H1 (cell line): ENCODE measurements at regions not wholly inside any gene's neighbourhood (a gene's known extent, or its start where the extent isn't known, plus 50 kb on each side); places are given as distances from the start of the nearest gene placed in this dataset.

ENCODE experiments used
- CTCF ChIA-PET: fragments of 300-600 bp; sonication (Branson Sonifier 250); formaldehyde crosslinking; loops from one replicate; lab custom pipeline; 2021; ENCODE audit not compliant: partially characterized antibody; lab: Charles Lee
- POLR2A ChIA-PET: fragments of 300-600 bp; sonication (Branson Sonifier 250); formaldehyde crosslinking; loops from one replicate; lab custom pipeline; 2021; ENCODE audit warnings: inconsistent platforms; ENCODE audit not compliant: partially characterized antibody; lab: Charles Lee
- DNase-seq, 2 experiments: peaks; one replicate each; pipeline versions ENCODE4 v3.0.0 to v3.0.0-alpha.2; 2010 to 2022; ENCODE audit warnings: low spot score in 2 of 2, low read depth in 1 of 2, mixed read lengths in 1 of 2
- FAIRE-seq: peaks from 2 replicates; lab custom pipeline; 2011; peaks lifted over from hg19 to GRCh38; lab: Jason Lieb, UNC
- H2AFZ ChIP-seq: 2 replicates; pipeline ENCODE4 v1.8.1; 2012; ENCODE audit warnings: low read length, inconsistent platforms
- H2AK5ac ChIP-seq: 2 replicates; pipeline ENCODE4 v1.6.1; 2013; ENCODE audit warnings: low read depth, low read length
- H2BK120ac ChIP-seq: replicated peaks from 2 replicates; pipeline ENCODE3; 2013; ENCODE audit warnings: low read depth, low read length, inconsistent platforms
- H2BK12ac ChIP-seq: 2 replicates; pipeline ENCODE4 v1.6.1; 2013; ENCODE audit warnings: low read depth, low read length
- H2BK15ac ChIP-seq: 2 replicates; pipeline ENCODE4 v1.6.1; 2013; ENCODE audit warnings: low read length
- H2BK20ac ChIP-seq: 2 replicates; pipeline ENCODE4 v1.6.1; 2013; ENCODE audit warnings: low read length
- H2BK5ac ChIP-seq: 2 replicates; pipeline ENCODE4 v1.6.1; 2013; ENCODE audit warnings: low read depth, low read length
- H3K14ac ChIP-seq: 2 replicates; pipeline ENCODE4 v1.6.1; 2013; ENCODE audit warnings: inconsistent platforms; ENCODE audit not compliant: insufficient read length
- H3K18ac ChIP-seq: 2 replicates; pipeline ENCODE4 v1.6.1; 2013; ENCODE audit warnings: low read length; ENCODE audit errors: extremely low read depth
- H3K23ac ChIP-seq: 2 replicates; pipeline ENCODE4 v1.6.1; 2013; ENCODE audit warnings: inconsistent platforms; ENCODE audit not compliant: insufficient read length
- H3K23me2 ChIP-seq: 2 replicates; pipeline ENCODE4 v1.6.1; 2013; ENCODE audit warnings: low read depth, low read length
- H3K27ac ChIP-seq: 2 replicates; pipeline ENCODE4 v1.6.1; 2011; ENCODE audit warnings: low read depth, low read length, inconsistent platforms
- H3K27me3 ChIP-seq, 4 experiments: replicated peaks in 1 of 4; 1 replicate in 1 of 4; 2 replicates in 3 of 4; pipeline versions ENCODE4 v1.6.1 to v1.8.1; 2011 to 2013; ENCODE audit warnings: low read length in 3 of 4, mild to moderate bottlenecking in 3 of 4, inconsistent platforms in 2 of 4, mixed read lengths in 2 of 4, moderate library complexity in 1 of 4; ENCODE audit not compliant: control insufficient read depth in 3 of 4, insufficient read depth in 3 of 4; ENCODE audit errors: extremely low read depth in 1 of 4
- H3K36me3 ChIP-seq, 4 experiments: 2 replicates each; pipeline versions ENCODE4 v1.6.1 to v1.8.1; 2011 to 2013; ENCODE audit warnings: mild to moderate bottlenecking in 4 of 4, low read length in 3 of 4, moderate library complexity in 2 of 4, control low read depth in 1 of 4, inconsistent platforms in 1 of 4; ENCODE audit not compliant: insufficient read depth in 4 of 4, control insufficient read depth in 2 of 4
- H3K4ac ChIP-seq: replicated peaks from 2 replicates; pipeline ENCODE3; 2013; ENCODE audit warnings: low read length, low read depth, mixed read lengths, inconsistent platforms; ENCODE audit not compliant: insufficient read length
- H3K4me1 ChIP-seq, 4 experiments: replicated peaks in 1 of 4; 1 replicate in 1 of 4; 2 replicates in 3 of 4; pipeline versions ENCODE4 v1.6.1 to v1.8.1; 2011 to 2013; ENCODE audit warnings: low read length in 3 of 4, inconsistent platforms in 2 of 4, mixed read lengths in 1 of 4; ENCODE audit not compliant: insufficient read depth in 4 of 4, control insufficient read depth in 3 of 4
- H3K4me2 ChIP-seq, 2 experiments: 2 replicates each; pipeline versions ENCODE4 v1.6.1 to v1.8.1; 2011 to 2013; ENCODE audit warnings: low read depth in 2 of 2, low read length in 2 of 2, control low read depth in 1 of 2, inconsistent platforms in 1 of 2, mild to moderate bottlenecking in 1 of 2; ENCODE audit not compliant: insufficient read depth in 1 of 2
- H3K4me3 ChIP-seq, 4 experiments: fragments of 200-600, 300-600 bp in 1 of 4; sonication (generic), shearing (Covaris generic), sonication (Bioruptor Twin) in 1 of 4; 2 replicates each; pipeline versions ENCODE4 v1.5.1 to v1.8.1; 2011 to 2016; ENCODE audit warnings: low read length in 4 of 4, low read depth in 3 of 4, control low read depth in 2 of 4, inconsistent platforms in 2 of 4, mild to moderate bottlenecking in 2 of 4, mixed read lengths in 1 of 4, moderate library complexity in 1 of 4; ENCODE audit not compliant: insufficient read depth in 2 of 4; ENCODE audit errors: extremely low read depth in 1 of 4
- H3K56ac ChIP-seq: replicated peaks from 2 replicates; pipeline ENCODE3; 2013; ENCODE audit warnings: low read depth, mild to moderate bottlenecking, mixed read lengths, low read length, inconsistent platforms; ENCODE audit not compliant: insufficient read length
- H3K79me1 ChIP-seq: 2 replicates; pipeline ENCODE4 v1.6.1; 2013; ENCODE audit warnings: low read depth, low read length, control low read depth
- H3K79me2 ChIP-seq, 2 experiments: 2 replicates each; pipeline versions ENCODE4 v1.6.1 to v1.8.1; 2012 to 2013; ENCODE audit warnings: low read length in 2 of 2, mild to moderate bottlenecking in 2 of 2, inconsistent platforms in 1 of 2; ENCODE audit not compliant: insufficient read depth in 2 of 2, control insufficient read depth in 1 of 2
- H3K9ac ChIP-seq, 4 experiments: replicated peaks in 1 of 4; 1 replicate in 1 of 4; 2 replicates in 3 of 4; pipeline versions ENCODE4 v1.6.1 to v1.8.1; 2011 to 2013; ENCODE audit warnings: low read depth in 3 of 4, low read length in 3 of 4, control low read depth in 2 of 4, mild to moderate bottlenecking in 2 of 4, moderate library complexity in 2 of 4, inconsistent platforms in 1 of 4; ENCODE audit errors: extremely low read depth in 1 of 4
- H3K9me3 ChIP-seq, 2 experiments: 2 replicates each; pipeline versions ENCODE4 v1.6.1 to v1.8.1; 2012 to 2013; ENCODE audit warnings: mild to moderate bottlenecking in 2 of 2, moderate library complexity in 2 of 2, control low read depth in 1 of 2, inconsistent platforms in 1 of 2, low read depth in 1 of 2, low read length in 1 of 2, mixed read lengths in 1 of 2; ENCODE audit not compliant: insufficient read depth in 2 of 2
- H4K20me1 ChIP-seq, 2 experiments: replicated peaks in 1 of 2; 2 replicates each; pipeline versions ENCODE3 to v1.8.1; 2011 to 2013; ENCODE audit warnings: inconsistent platforms in 2 of 2, low read length in 2 of 2, mild to moderate bottlenecking in 1 of 2; ENCODE audit not compliant: insufficient read depth in 2 of 2, control insufficient read depth in 1 of 2
- H4K5ac ChIP-seq: 2 replicates; pipeline ENCODE4 v1.6.1; 2013; ENCODE audit warnings: low read length, low read depth, mixed read lengths, inconsistent platforms; ENCODE audit not compliant: insufficient read length
- H4K8ac ChIP-seq: 2 replicates; pipeline ENCODE4 v1.8.0; 2013; ENCODE audit warnings: mild to moderate bottlenecking, moderate library complexity, low read length, inconsistent platforms; ENCODE audit not compliant: insufficient read depth; ENCODE audit errors: extremely low read depth
- H4K91ac ChIP-seq: replicated peaks from 2 replicates; pipeline ENCODE3; 2013; ENCODE audit warnings: low read length, mixed read lengths, inconsistent platforms; ENCODE audit not compliant: insufficient read length
- CEBPB ChIP-seq: IDR thresholded peaks from 2 replicates; pipeline ENCODE4 v1.6.1; 2012; ENCODE audit warnings: low read depth, low read length
- NRF1 ChIP-seq: IDR thresholded peaks from 2 replicates; pipeline ENCODE4 v1.6.1; 2011; ENCODE audit warnings: mild to moderate bottlenecking, low read depth, low read length, improper control_type of control experiment
- POLR2A ChIP-seq, 2 experiments: IDR thresholded peaks; 1 replicate in 1 of 2; 2 replicates in 1 of 2; pipeline ENCODE4 v1.6.1; 2011; ENCODE audit warnings: low read depth in 2 of 2, low read length in 2 of 2, mild to moderate bottlenecking in 2 of 2; ENCODE audit errors: control extremely low read depth in 1 of 2
- POU5F1 ChIP-seq: IDR thresholded peaks from 2 replicates; pipeline ENCODE4 v1.6.1; 2011; ENCODE audit warnings: low read depth, mild to moderate bottlenecking, low read length, moderate library complexity
- RAD21 ChIP-seq, 2 experiments: IDR thresholded peaks in 1 of 2; conservative IDR thresholded peaks in 1 of 2; 2 replicates each; pipeline ENCODE4 v1.6.1; 2011; ENCODE audit warnings: low read depth in 2 of 2, low read length in 2 of 2, improper control_type of control experiment in 1 of 2, inconsistent platforms in 1 of 2, mild to moderate bottlenecking in 1 of 2, moderate library complexity in 1 of 2
- RFX5 ChIP-seq: IDR thresholded peaks from 2 replicates; pipeline ENCODE4 v1.6.1; 2011; ENCODE audit warnings: low read depth, low read length, improper control_type of control experiment, borderline replicate concordance
- TBP ChIP-seq: IDR thresholded peaks from 2 replicates; pipeline ENCODE4 v1.6.1; 2011; ENCODE audit warnings: low read depth, low read length, improper control_type of control experiment
- YY1 ChIP-seq: IDR thresholded peaks from 2 replicates; pipeline ENCODE4 v1.6.1; 2011; ENCODE audit warnings: low read depth, mild to moderate bottlenecking, low read length
- WGBS, 2 experiments: shearing (Covaris generic) in 1 of 2; methylation state at CpG; one replicate each; pipeline versions ENCODE4 v1.1.6 to v1.1.7; 2013 to 2015; ENCODE audit warnings: low lambda C conversion rate in 2 of 2, mixed read lengths in 2 of 2, inconsistent platforms in 1 of 2, low coverage in 1 of 2, missing lambda C conversion rate in 1 of 2; ENCODE audit not compliant: insufficient replicate concordance in 2 of 2, insufficient coverage in 1 of 2, insufficient read length in 1 of 2; ENCODE audit errors: extremely low coverage in 1 of 2, missing lambda C conversion rate in 1 of 2; 5-methylcytosine and 5-hydroxymethylcytosine counted together

DNA sequence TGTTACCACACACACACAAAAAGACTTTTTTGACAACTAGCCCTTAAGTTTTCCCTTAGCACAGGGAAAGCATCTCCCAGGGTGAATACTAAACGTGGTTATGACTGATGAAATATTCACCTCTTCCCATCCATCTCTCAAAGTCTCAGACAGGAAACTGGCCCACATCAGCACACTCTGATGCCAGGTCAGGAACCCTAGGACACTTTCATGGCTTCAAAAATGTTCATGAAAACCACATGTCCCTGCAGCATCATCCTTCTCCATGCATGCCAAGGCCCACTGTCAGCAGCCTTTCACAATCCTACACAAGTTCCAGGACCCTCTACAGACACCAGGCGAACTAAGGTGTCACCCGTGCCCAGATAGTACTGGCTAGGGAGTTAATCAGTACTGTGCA is 68.7 kb downstream of the DNTTIP2 start:
- Histone ChIP-seq H2BK5ac (no peak overlapping the region), H3K4me1 (peaks cover 2 to 12% (median 3%) of the 10 kb centered on the region in 4 experiments; a peak in 6 of 7 replicates), H3K4ac (no peak overlapping the region), H3K27me3 (no peaks in the 10 kb centered on the region), H3K79me2 (no peaks in the 10 kb centered on the region), H4K91ac (no peak overlapping the region), H3K56ac (no peak overlapping the region), H3K4me3 (no peak overlapping the region), H2AFZ (no peak overlapping the region), H3K36me3 (no peaks in the 10 kb centered on the region; a peak in 1 of 8 replicates), H2BK15ac (no peak overlapping the region), H2BK120ac (no peak overlapping the region), H3K4me2 (no peak overlapping the region), H4K8ac (no peak overlapping the region), H3K23ac (no peak overlapping the region), H2AK5ac (no peak overlapping the region), H3K9ac (no peak overlapping the region), H3K27ac (no peak overlapping the region), H4K5ac (no peak overlapping the region), H3K14ac (no peak overlapping the region), H3K23me2 (no peaks in the 10 kb centered on the region), H3K9me3 (no peaks in the 10 kb centered on the region; a peak in 1 of 4 replicates), H3K18ac (no peak overlapping the region; the same call in 1 of the 2 replicates), H2BK20ac (no peak overlapping the region), H2BK12ac (no peak overlapping the region), H4K20me1 (no peaks in the 10 kb centered on the region), H3K79me1 (no peaks in the 10 kb centered on the region)
- CTCF ChIA-PET, result interaction anchor here (0.7 to 21.7 kb wide), 6 partner anchors 12 to 174 kb away, joined by 4 to 620 read pairs (median 38); no protein-coding TSS in a partner anchor
- POLR2A ChIA-PET, result no interaction called here
- 89% methylated on average over 3 of the region's 3 CpGs; no CpG with 5 or more reads in 1 of the 2 experiments for WGBS, 2 experiments
- no peak for FAIRE-seq
- DNase-seq, result no peak
- TF ChIP-seq TBP, result no peak
- no peak for TF ChIP-seq NRF1
- TF ChIP-seq YY1, result no peak
- no peak for TF ChIP-seq POLR2A (IDR thresholded peaks at IDR 0.05; ENCODE audit: control extremely low read depth in 1 of 2, low read depth in 2 of 2, low read length in 2 of 2)
- no peak for TF ChIP-seq CEBPB
- no peak for TF ChIP-seq POU5F1
- no peak for TF ChIP-seq RFX5
- no peak for TF ChIP-seq RAD21 (IDR thresholded peaks at IDR 0.05 in 1 of 2, conservative IDR thresholded peaks at IDR 0.05 in 1 of 2; ENCODE audit: low read depth in 2 of 2, low read length in 2 of 2)
